ENCODE measurements at regions not wholly inside any gene's neighbourhood (a gene's known extent, or its start where the extent isn't known, plus 50 kb on each side); places are given as distances from the start of the nearest gene placed in this dataset.

DNA sequence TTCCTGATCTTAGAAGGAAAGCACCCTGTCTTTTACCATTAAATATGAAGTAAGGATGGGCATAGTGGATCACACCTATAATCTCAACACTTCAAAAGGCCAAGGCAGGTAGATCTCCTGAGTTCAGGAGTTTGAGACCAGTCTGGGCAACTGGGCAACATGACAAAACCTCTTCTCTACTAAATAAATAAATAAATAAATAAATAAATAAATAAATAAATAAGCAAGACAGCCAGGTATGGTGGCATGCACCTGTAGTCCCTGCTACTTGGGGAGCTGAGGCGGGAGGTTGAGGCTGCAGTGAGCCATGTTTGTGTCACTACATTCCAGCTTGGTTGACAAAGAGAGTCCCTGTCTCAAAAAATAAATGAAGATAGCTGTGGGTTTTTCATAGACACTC lies 313.1 kb downstream of the RPS24 start:
- H3K4me1 Mint-ChIP-seq (ENCODE audit: insufficient read depth, unreplicated experiment), result no peaks in the 10 kb centered on the region
- TF ChIP-seq, protein P1, sequence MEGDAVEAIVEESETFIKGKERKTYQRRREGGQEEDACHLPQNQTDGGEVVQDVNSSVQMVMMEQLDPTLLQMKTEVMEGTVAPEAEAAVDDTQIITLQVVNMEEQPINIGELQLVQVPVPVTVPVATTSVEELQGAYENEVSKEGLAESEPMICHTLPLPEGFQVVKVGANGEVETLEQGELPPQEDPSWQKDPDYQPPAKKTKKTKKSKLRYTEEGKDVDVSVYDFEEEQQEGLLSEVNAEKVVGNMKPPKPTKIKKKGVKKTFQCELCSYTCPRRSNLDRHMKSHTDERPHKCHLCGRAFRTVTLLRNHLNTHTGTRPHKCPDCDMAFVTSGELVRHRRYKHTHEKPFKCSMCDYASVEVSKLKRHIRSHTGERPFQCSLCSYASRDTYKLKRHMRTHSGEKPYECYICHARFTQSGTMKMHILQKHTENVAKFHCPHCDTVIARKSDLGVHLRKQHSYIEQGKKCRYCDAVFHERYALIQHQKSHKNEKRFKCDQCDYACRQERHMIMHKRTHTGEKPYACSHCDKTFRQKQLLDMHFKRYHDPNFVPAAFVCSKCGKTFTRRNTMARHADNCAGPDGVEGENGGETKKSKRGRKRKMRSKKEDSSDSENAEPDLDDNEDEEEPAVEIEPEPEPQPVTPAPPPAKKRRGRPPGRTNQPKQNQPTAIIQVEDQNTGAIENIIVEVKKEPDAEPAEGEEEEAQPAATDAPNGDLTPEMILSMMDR (IDR thresholded peaks at IDR 0.05; ENCODE audit: unreplicated experiment), result no peak
- no peak overlapping the region for H3K27ac Mint-ChIP-seq (ENCODE audit: low read depth, unreplicated experiment)
- POLR2A ChIA-PET, result no interaction called here
- no peaks in the 10 kb centered on the region for H3K36me3 Mint-ChIP-seq (ENCODE audit: insufficient read depth, unreplicated experiment)
- no peak overlapping the region for H3K4me3 Mint-ChIP-seq (ENCODE audit: unreplicated experiment)
- DNase-seq (ENCODE audit: unreplicated experiment), result no peak
- intact Hi-C loops (cut with micrococcal nuclease), result no loop called here
- H3K9me3 Mint-ChIP-seq (ENCODE audit: unreplicated experiment), result no peaks in the 10 kb centered on the region
- H3K27me3 Mint-ChIP-seq (ENCODE audit: insufficient read depth, unreplicated experiment), result peaks cover 84% of the 10 kb centered on the region
- no TSS peak for BruUV-seq (replicated peaks)
- CTCF ChIA-PET, result no interaction called here

DNA sequence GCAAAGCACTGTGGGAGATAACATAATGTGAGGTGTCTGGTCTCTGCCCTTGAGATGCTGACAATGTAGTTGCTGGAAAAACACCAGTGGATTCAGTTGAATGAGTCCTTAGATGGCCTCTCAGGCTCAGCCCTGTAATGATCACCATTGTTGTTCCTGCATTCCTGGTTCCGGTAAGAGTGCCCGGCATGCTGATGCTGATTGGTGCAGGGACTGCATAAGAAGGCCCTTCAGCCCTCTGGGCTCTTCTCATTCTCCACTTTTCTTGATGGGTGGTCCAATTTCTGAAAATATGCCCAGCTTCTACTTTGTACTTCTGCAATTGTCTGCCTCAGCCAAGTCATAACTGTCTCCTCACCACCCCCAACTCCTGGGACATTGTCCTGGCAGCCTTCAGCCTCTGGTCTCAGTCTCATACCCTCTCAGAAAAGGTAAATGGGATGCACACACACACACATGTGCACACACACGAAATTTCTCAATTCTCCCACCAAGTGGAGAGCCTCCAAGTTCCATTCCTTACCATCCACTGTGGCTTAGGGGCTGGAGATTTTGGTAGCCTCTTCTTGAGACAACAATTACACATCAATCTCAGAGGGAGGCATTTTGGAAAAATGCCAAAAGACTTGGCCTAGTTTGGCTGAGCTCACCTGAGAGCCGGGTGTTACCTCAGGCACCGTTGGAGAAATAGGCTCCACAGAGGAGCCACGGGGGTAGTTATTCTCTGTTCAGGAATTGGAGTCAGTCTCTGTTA lies 314.9 kb downstream of the RPS24 start:
- intact Hi-C loops (cut with micrococcal nuclease), result no loop called here
- ChIA-PET CTCF (no interaction called here), POLR2A (no interaction called here)
- no peaks in the 10 kb centered on the region for H3K4me1 Mint-ChIP-seq (ENCODE audit: insufficient read depth, unreplicated experiment)
- H3K36me3 Mint-ChIP-seq (ENCODE audit: insufficient read depth, unreplicated experiment), result no peaks in the 10 kb centered on the region
- H3K27ac Mint-ChIP-seq (ENCODE audit: low read depth, unreplicated experiment), result no peak overlapping the region
- no peaks in the 10 kb centered on the region for H3K9me3 Mint-ChIP-seq (ENCODE audit: unreplicated experiment)
- BruUV-seq (replicated peaks), result no TSS peak
- TF ChIP-seq, protein P1 (IDR thresholded peaks at IDR 0.05; ENCODE audit: unreplicated experiment), result no peak
- H3K4me3 Mint-ChIP-seq (ENCODE audit: unreplicated experiment), result no peak overlapping the region
- DNase-seq (ENCODE audit: unreplicated experiment), result peak; percentile 21
- peaks cover 77% of the 10 kb centered on the region for H3K27me3 Mint-ChIP-seq (ENCODE audit: insufficient read depth, unreplicated experiment)

DNA sequence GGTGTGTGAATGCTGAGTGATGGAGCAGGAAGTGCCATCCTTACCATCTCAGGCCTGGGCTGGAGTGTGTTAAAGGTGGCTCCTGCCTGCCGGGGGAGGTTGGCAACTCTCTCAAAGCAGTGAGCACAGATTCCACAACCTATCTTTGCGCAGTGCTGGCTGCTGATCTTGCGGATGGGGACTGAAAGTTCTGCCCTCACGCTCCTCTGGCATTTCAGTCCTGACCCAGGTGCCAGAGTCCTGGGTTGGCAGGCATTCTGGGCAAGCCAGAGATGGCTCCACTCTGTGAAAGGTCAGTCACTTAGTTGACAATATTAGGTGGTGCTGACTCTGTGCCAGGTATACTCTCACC lies 315.5 kb downstream of the RPS24 start:
- CTCF ChIA-PET, result no interaction called here
- Mint-ChIP-seq H3K4me1 (ENCODE audit: insufficient read depth, unreplicated experiment) (no peaks in the 10 kb centered on the region), H3K4me3 (ENCODE audit: unreplicated experiment) (no peak overlapping the region), H3K36me3 (ENCODE audit: insufficient read depth, unreplicated experiment) (no peaks in the 10 kb centered on the region), H3K9me3 (ENCODE audit: unreplicated experiment) (no peaks in the 10 kb centered on the region), H3K27ac (ENCODE audit: low read depth, unreplicated experiment) (no peak overlapping the region), H3K27me3 (ENCODE audit: insufficient read depth, unreplicated experiment) (peaks cover 72% of the 10 kb centered on the region)
- no peak for DNase-seq (ENCODE audit: unreplicated experiment)
- POLR2A ChIA-PET, result no interaction called here
- intact Hi-C loops (cut with micrococcal nuclease), result no loop called here
- no TSS peak for BruUV-seq (replicated peaks)
- TF ChIP-seq, protein P1 (IDR thresholded peaks at IDR 0.05; ENCODE audit: unreplicated experiment), result no peak

DNA sequence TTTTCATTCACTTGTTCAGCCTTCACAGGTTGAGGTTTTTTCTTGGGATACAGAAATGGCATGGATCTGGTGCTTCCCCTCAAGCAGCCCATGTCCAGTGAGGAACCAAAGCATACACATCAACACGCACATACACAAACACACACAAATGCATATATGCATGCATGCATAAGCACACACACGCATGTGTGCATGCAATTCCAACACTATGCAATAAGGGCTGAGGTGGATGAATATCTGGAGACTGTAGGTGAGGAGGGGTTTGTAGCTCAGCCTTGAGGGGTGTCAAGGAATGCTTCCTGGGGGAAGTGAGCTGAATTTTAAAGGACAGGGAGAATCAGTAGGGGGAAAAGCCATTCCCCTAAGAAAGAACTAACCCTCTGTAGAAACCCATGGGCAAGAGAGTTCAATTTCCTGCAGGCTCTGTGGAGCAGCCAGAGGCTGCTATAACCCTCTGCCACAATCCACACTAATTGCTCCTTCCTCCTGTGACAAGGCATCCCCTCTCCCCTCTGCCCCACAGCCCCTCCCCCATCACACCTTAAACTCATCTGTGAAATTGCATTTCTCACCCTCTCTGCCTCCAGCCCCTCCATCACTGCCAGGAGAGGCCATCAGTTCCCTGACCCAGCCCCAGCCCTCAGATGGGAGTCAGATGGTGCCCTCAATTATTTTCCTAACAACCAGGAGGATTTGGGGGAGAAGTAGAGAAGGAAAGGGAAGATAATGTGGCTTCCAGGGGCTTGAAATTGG lies 316.4 kb downstream of the RPS24 start:
- TF ChIP-seq, protein P1 (IDR thresholded peaks at IDR 0.05; ENCODE audit: unreplicated experiment), result no peak
- Mint-ChIP-seq H3K36me3 (ENCODE audit: insufficient read depth, unreplicated experiment) (no peaks in the 10 kb centered on the region), H3K9me3 (ENCODE audit: unreplicated experiment) (no peaks in the 10 kb centered on the region), H3K4me3 (ENCODE audit: unreplicated experiment) (no peak overlapping the region), H3K4me1 (ENCODE audit: insufficient read depth, unreplicated experiment) (no peaks in the 10 kb centered on the region), H3K27me3 (ENCODE audit: insufficient read depth, unreplicated experiment) (peaks cover 62% of the 10 kb centered on the region), H3K27ac (ENCODE audit: low read depth, unreplicated experiment) (no peak overlapping the region)
- intact Hi-C loops (cut with micrococcal nuclease), result no loop called here
- CTCF ChIA-PET, result interaction anchor here (0.6 kb wide), 1 partner anchor 303 kb away, joined by 3 read pairs; no protein-coding TSS in a partner anchor
- POLR2A ChIA-PET, result no interaction called here
- BruUV-seq (replicated peaks), result no TSS peak
- DNase-seq (ENCODE audit: unreplicated experiment), result no peak

Data from MCF 10A (cell line).